Nephron progenitor cell (in vitro differentiated cells): ENCODE measurements at regions not wholly inside any gene's neighbourhood (a gene's known extent, or its start where the extent isn't known, plus 50 kb on each side); places are given as distances from the start of the nearest gene placed in this dataset.

Experiments
- DNase-seq: peaks from one replicate; pipeline ENCODE4 v3.0.0; 2021
- H3K27ac Mint-ChIP-seq: 2 replicates; pipeline ENCODE4 v1.8.0; 2021; ENCODE audit warnings: mild to moderate bottlenecking, moderate library complexity, mixed read lengths
- H3K27me3 Mint-ChIP-seq: 2 replicates; pipeline ENCODE4 v1.8.0; 2021; ENCODE audit warnings: mild to moderate bottlenecking, low read depth, mixed read lengths; ENCODE audit not compliant: poor library complexity
- H3K36me3 Mint-ChIP-seq: 2 replicates; pipeline ENCODE4 v1.8.0; 2021; ENCODE audit warnings: low read depth, mixed read lengths
- H3K4me1 Mint-ChIP-seq: 2 replicates; pipeline ENCODE4 v1.8.0; 2021; ENCODE audit warnings: mixed read lengths
- H3K4me3 Mint-ChIP-seq: 2 replicates; pipeline ENCODE4 v1.8.0; 2021; ENCODE audit warnings: mild to moderate bottlenecking, moderate library complexity, mixed read lengths
- H3K9me3 Mint-ChIP-seq: 2 replicates; pipeline ENCODE4 v1.8.0; 2021; ENCODE audit warnings: mild to moderate bottlenecking, moderate library complexity, mixed read lengths
- TF ChIP-seq, protein P1 (sequence below): fragments of 200-600 bp; sonication (generic); IDR thresholded peaks from 2 replicates; pipeline ENCODE4 v1.5.0; 2021; ENCODE audit warnings: antibody characterized with exemption

DNA sequence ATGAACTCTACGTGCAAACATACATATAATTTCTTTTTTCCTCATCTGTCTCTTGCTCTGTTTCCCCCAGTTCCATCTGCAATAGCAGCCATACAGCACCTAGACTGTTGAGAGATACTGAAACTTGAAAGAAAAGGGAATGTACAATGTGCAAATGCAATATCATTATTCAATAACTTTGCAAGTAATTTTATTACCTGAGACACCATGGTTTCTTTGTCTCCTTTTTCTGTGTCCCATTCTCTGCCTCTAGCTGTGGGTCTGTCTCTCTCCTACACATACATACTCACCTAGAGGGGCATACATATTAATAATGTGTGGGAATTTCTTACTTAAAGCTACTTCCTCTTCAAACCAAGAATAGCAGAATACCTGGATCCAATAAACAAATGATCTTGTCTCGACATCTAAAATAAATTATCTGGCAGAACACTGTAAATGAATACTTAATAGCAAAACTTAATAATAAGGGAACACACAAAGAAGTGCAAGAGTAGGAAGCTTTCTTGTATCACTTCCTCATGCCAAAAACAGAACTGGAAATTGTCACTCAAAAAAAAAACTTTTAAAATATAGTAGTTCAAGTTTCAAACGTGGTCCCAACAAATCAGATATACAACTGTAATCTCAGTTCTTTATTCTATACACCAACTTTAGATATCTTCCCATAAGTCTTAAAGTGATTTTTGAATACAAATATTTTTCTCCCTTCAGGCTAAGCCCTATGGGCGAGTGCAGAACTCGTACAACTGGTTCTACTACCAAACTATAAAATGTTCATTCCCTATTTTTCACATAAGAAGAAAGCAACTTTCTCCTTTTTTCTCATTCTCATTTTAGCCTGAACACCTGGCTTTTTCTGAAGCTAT lies 194.6 kb downstream of the NRIP1 start:
- Mint-ChIP-seq H3K27ac (no peak overlapping the region), H3K36me3 (peaks cover 6% of the 10 kb centered on the region), H3K4me1 (peaks cover 41% of the 10 kb centered on the region), H3K4me3 (no peak overlapping the region), H3K9me3 (peaks cover 6% of the 10 kb centered on the region), H3K27me3 (no peaks in the 10 kb centered on the region)
- DNase-seq: no peak
- TF ChIP-seq, protein P1, sequence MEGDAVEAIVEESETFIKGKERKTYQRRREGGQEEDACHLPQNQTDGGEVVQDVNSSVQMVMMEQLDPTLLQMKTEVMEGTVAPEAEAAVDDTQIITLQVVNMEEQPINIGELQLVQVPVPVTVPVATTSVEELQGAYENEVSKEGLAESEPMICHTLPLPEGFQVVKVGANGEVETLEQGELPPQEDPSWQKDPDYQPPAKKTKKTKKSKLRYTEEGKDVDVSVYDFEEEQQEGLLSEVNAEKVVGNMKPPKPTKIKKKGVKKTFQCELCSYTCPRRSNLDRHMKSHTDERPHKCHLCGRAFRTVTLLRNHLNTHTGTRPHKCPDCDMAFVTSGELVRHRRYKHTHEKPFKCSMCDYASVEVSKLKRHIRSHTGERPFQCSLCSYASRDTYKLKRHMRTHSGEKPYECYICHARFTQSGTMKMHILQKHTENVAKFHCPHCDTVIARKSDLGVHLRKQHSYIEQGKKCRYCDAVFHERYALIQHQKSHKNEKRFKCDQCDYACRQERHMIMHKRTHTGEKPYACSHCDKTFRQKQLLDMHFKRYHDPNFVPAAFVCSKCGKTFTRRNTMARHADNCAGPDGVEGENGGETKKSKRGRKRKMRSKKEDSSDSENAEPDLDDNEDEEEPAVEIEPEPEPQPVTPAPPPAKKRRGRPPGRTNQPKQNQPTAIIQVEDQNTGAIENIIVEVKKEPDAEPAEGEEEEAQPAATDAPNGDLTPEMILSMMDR: no peak

DNA sequence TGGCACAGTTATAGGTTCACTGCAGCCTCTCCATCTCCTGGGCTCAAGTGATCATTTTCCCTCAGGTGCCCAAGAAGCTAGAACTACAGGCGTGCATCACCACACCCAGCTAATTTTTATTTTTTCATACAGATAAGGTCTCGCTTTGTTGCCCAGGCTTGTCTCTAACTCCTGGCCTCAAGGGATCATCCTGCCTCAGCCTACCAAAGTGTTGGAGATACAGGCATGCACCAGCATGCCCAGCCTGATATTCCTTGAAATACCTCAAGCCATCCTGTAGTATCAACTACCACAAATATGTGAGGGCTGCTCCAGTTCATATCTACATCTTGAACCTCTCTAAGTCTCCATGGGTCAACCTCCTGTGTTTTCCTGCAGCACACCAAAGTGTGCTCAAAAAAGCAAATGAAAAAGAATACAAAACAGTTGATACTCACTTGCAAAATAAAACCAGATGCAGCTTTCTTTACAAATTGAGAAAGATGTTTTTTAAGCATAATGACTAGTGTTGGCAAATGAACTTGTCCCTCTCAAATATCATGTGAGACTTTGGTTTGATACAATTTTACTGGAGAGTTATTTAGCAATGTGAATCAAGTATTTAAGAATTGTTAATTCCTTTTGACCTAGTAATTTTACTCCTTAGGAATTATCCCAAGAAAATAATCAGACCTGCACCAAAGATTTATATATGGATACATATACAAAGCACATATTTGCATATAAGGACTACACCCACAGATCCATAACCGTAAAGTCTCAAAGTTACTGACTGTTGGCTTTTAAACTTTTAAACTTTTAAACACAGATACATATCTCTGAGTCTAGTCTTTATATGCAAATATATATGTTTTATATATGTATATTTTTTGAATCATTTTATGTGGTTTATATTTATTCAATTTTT lies 197.7 kb downstream of the NRIP1 start:
- Mint-ChIP-seq H3K36me3 (peaks cover 10% of the 10 kb centered on the region), H3K9me3 (peaks cover 11% of the 10 kb centered on the region), H3K27me3 (no peaks in the 10 kb centered on the region), H3K4me1 (peaks cover 56% of the 10 kb centered on the region), H3K4me3 (no peak overlapping the region), H3K27ac (peak overlapping the region; percentile 77)
- TF ChIP-seq, protein P1: no peak
- DNase-seq: no peak

DNA sequence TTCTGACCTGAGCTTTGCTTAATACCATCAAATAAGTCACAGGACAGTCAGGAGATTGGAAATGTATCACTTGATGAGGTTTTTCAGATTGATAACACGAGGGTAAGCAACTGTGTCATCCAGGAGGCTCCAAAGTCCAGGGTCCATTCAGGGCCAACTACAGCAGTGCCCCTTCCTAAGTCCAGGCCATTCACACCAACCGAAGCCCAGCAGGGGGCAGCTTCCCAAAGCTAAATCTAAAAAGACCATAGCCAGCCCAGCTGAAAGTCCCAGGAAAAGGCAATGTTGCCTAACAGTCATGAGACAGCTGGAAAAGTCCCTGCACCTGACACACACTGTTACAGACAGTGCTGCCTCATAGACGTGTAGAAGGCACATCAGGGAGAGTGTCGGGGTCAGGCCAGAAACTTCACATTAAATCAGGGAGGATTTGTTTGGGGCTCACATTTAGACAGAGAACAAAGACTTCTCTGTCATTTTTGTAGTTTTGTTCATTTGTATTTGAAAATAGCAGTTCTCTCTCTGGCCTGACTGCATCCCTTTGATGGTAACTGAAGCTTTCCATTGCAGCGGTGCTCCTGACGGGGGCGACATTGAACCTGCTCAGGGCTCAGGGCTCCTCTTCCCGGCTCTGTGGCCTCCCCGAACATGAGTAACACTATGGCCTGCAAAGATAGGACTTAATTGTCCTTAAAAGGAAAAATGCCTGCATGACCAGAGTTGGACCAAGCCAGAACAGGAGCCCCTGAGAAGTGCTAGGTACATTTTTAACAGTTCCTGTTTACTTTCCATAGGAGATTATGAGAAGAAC lies 200.4 kb downstream of the NRIP1 start:
- peak overlapping the region; percentile 68 for H3K27ac Mint-ChIP-seq
- TF ChIP-seq, protein P1: peak; percentile 57

DNA sequence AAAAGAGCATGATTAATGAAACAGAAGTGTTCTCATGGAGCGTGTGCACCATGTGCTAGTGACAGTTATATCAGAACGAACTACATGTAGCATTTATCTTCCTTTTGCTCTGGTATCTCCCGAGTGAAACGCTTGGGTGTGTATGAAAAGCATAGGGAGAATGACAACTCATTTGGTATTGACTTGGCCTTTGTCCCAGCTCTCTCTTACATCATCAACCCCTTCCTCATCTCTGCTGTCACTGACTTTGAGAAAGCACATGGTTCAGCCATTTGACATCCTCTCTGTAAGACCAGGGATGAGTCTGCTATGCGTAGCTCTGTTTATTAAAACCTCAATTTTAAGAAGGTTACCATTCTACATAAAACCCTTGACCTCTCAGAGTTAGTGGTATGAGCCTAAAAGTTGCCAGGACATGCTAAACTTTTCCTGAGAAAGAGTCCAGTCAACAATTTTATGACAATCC lies 201.0 kb downstream of the NRIP1 start:
- TF ChIP-seq, protein P1: no peak
- peaks cover 30% of the 10 kb centered on the region for H3K9me3 Mint-ChIP-seq
- peaks cover 5% of the 10 kb centered on the region for H3K27me3 Mint-ChIP-seq
- DNase-seq: no peak
- H3K36me3 Mint-ChIP-seq: peaks cover 26% of the 10 kb centered on the region
- H3K4me3 Mint-ChIP-seq: no peak overlapping the region
- peaks cover 50% of the 10 kb centered on the region for H3K4me1 Mint-ChIP-seq
- H3K27ac Mint-ChIP-seq: no peak overlapping the region

More for the DNA sequence above, 200.4 kb downstream of the NRIP1 start:
- peak; percentile 58 for DNase-seq
- no peak overlapping the region for H3K4me3 Mint-ChIP-seq
- H3K9me3 Mint-ChIP-seq: peaks cover 29% of the 10 kb centered on the region
- H3K27me3 Mint-ChIP-seq: peaks cover 5% of the 10 kb centered on the region
- H3K4me1 Mint-ChIP-seq: peaks cover 56% of the 10 kb centered on the region
- H3K36me3 Mint-ChIP-seq: peaks cover 26% of the 10 kb centered on the region
